Right lobe of liver (tissue), 6 donors: ENCODE measurements at regions not wholly inside any gene's neighbourhood (a gene's known extent, or its start where the extent isn't known, plus 50 kb on each side); places are given as distances from the start of the nearest gene placed in this dataset.

ENCODE experiments used
- ATAC-seq, 4 donors: fragments of 200-7000 bp; cut with Tn5 transposase; one replicate each; pipeline ENCODE4 v1.9.1; 2020; ENCODE audit warnings: mild to moderate bottlenecking in 4 of 4, moderate library complexity in 4 of 4
- DNase-seq, 3 donors: peaks; one replicate each; pipeline ENCODE4 v3.0.0-alpha.2; 2020
- H3K27ac ChIP-seq, 3 donors: fragments of 200-600 bp; one replicate each; pipeline ENCODE4 v1.8.0; 2022
- H3K27me3 ChIP-seq, 2 donors: fragments of 200-600 bp; one replicate each; pipeline ENCODE4 v1.8.0; 2022
- H3K36me3 ChIP-seq, 4 donors: fragments of 200-600 bp; sonication (generic) in 1 of 4; one replicate each; pipeline versions ENCODE4 v1.5.1 to v1.8.0; 2017 to 2022; ENCODE audit warnings: control low read depth in 1 of 4
- H3K4me1 ChIP-seq, 4 donors: fragments of 200-600 bp; sonication (generic) in 1 of 4; one replicate each; pipeline versions ENCODE4 v1.5.1 to v1.8.0; 2017 to 2022; ENCODE audit warnings: control low read depth in 1 of 4
- H3K4me3 ChIP-seq, 3 donors: fragments of 200-600 bp; one replicate each; pipeline ENCODE4 v1.8.0; 2022
- H3K9me3 ChIP-seq, 4 donors: fragments of 200-600 bp; sonication (generic) in 1 of 4; one replicate each; pipeline versions ENCODE4 v1.5.1 to v1.8.0; 2017 to 2022; ENCODE audit warnings: control low read depth in 1 of 4
- CTCF ChIP-seq, 4 donors: fragments of 200-600 bp in 3 of 4; fragments of 450-650 bp in 1 of 4; IDR thresholded peaks; one replicate each; pipeline versions ENCODE4 v1.5.1 to v1.8.0; 2016 to 2022; ENCODE audit warnings: antibody characterized with exemption in 4 of 4, mild to moderate bottlenecking in 2 of 4
- POLR2A ChIP-seq: fragments of 450-650 bp; IDR thresholded peaks from one replicate; pipeline ENCODE4 v1.6.1; 2017; ENCODE audit warnings: antibody characterized with exemption, mild to moderate bottlenecking
- WGBS: methylation state at CpG from one replicate; pipeline ENCODE4 v1.1.6; 2018; ENCODE audit warnings: low coverage, low lambda C conversion rate; ENCODE audit not compliant: insufficient coverage; ENCODE audit errors: missing lambda C conversion rate; 5-methylcytosine and 5-hydroxymethylcytosine counted together
- intact Hi-C, 2 donors: fragments of 100-400 bp; cut with DNase I; formaldehyde crosslinking; loops; one replicate each; pipeline versions ENCODE4 v1.11.2 to v1.14.1; 2022
- donor health status: DM: no; HTN: yes; CAD: no.
- donor health status: DM: no; HTN: no; CAD: no.
- donor health status: DM: no; HTN: no; CAD: no.
- donor health status: DM: no; HTN: yes; CAD: no.
- donor health status: DM: no; HTN: yes; CAD: no.

- no peak overlapping the region for H3K4me3 ChIP-seq
- no peaks in the 10 kb centered on the region for H3K36me3 ChIP-seq
- DNase-seq (no peak), ATAC-seq (no peak)
- TF ChIP-seq CTCF (IDR thresholded peaks at IDR 0.05) (no peak), POLR2A (no peak)
- H3K27ac ChIP-seq = no peak overlapping the region
- intact Hi-C loops = no loop called here
- 14% methylated on average over 1 of the region's 1 CpG for whole genome bisulfite sequencing
- H3K4me1 ChIP-seq = no peaks in the 10 kb centered on the region
- H3K27me3 ChIP-seq = no peaks in the 10 kb centered on the region
- H3K9me3 ChIP-seq = no peaks in the 10 kb centered on the region
These were observed 243.3 kb upstream of the PDE4D start for GRCh38 chr5:60136841-60137240.

GRCh38 chr5:60131504-60131903, 238.0 kb upstream of the PDE4D start:
- Histone ChIP-seq H3K4me3 (no peak overlapping the region), H3K4me1 (no peaks in the 10 kb centered on the region), H3K36me3 (no peaks in the 10 kb centered on the region), H3K27ac (no peak overlapping the region), H3K27me3 (no peaks in the 10 kb centered on the region), H3K9me3 (no peaks in the 10 kb centered on the region)
- ATAC-seq (no peak), DNase-seq (no peak)
- intact Hi-C loops = no loop called here
- TF ChIP-seq CTCF (IDR thresholded peaks at IDR 0.05) = no peak
- no peak for TF ChIP-seq POLR2A
- WGBS = 80% methylated on average over 1 of the region's 1 CpG

GRCh38 chr5:60125636-60126035, 232.1 kb upstream of the PDE4D start:
- Histone ChIP-seq H3K27ac (no peak overlapping the region), H3K27me3 (no peaks in the 10 kb centered on the region), H3K36me3 (no peaks in the 10 kb centered on the region), H3K4me1 (no peaks in the 10 kb centered on the region), H3K4me3 (no peak overlapping the region), H3K9me3 (no peaks in the 10 kb centered on the region)
- no peak for TF ChIP-seq POLR2A
- no peak for TF ChIP-seq CTCF (IDR thresholded peaks at IDR 0.05)
- intact Hi-C loops = no loop called here
- WGBS = 68% methylated on average over 2 of the region's 2 CpGs
- ATAC-seq (no peak), DNase-seq (no peak)

- Histone ChIP-seq H3K27me3 (no peaks in the 10 kb centered on the region), H3K4me3 (no peak overlapping the region), H3K36me3 (no peaks in the 10 kb centered on the region), H3K4me1 (no peaks in the 10 kb centered on the region), H3K9me3 (no peaks in the 10 kb centered on the region), H3K27ac (no peak overlapping the region)
- 42% methylated on average over 4 of the region's 4 CpGs for WGBS
- intact Hi-C loops = no loop called here
- TF ChIP-seq POLR2A (no peak), CTCF (IDR thresholded peaks at IDR 0.05) (no peak)
- DNase-seq (no peak), ATAC-seq (no peak)
These were observed 209.6 kb upstream of the PDE4D start for GRCh38 chr5:60102961-60103693.
